GM12878 (cell line): ENCODE measurements at regions not wholly inside any gene's neighbourhood (a gene's known extent, or its start where the extent isn't known, plus 50 kb on each side); places are given as distances from the start of the nearest gene placed in this dataset.

Experiments used
- ATAC-seq: fragments of 200-7000 bp; cut with Tn5 transposase; 3 replicates; pipeline ENCODE4 v1.9.1; 2020; ENCODE audit warnings: mild to moderate bottlenecking, moderate library complexity
- BruUV-seq: library from RNA; stranded (reverse); fragments of 400-500 nt; replicated peaks from 2 replicates; lab custom pipeline; 2021; lab: Mats Ljungman, UMichigan
- CTCF ChIA-PET: fragments of 300-600 bp; sonication (Branson Sonifier 250); formaldehyde crosslinking; extraction: SDS; loops from one replicate; lab custom pipeline; 2021; ENCODE audit warnings: inconsistent platforms; lab: Yijun Ruan, JAX
- POLR2A ChIA-PET: fragments of 350-600 bp; formaldehyde crosslinking; extraction: SDS; loops from one replicate; lab custom pipeline; 2021; ENCODE audit warnings: inconsistent platforms; lab: Charles Lee
- RAD21 ChIA-PET: fragments of 300-600 bp; sonication (Branson Sonifier 250); formaldehyde crosslinking; loops from one replicate; lab custom pipeline; 2023; ENCODE audit warnings: antibody characterized with exemption; ENCODE audit not compliant: unreplicated experiment; lab: Charles Lee
- SMC1A ChIA-PET: fragments of 300-600 bp; sonication (Branson Sonifier 250); formaldehyde crosslinking; loops from one replicate; lab custom pipeline; 2023; ENCODE audit not compliant: unreplicated experiment, uncharacterized antibody; lab: Charles Lee
- DNase-seq: peaks from one replicate; pipeline ENCODE4 v3.0.0-alpha.2; 2011; ENCODE audit warnings: low read depth, low spot score
- FAIRE-seq: peaks from 3 replicates; lab custom pipeline; 2011; peaks lifted over from hg19 to GRCh38; lab: Jason Lieb, UNC
- H2AFZ ChIP-seq: 2 replicates; pipeline ENCODE4 v1.6.0; 2011; ENCODE audit warnings: low read depth, low read length, control low read depth; ENCODE audit not compliant: control insufficient read depth
- H3K27ac ChIP-seq: 2 replicates; pipeline ENCODE4 v1.5.1; 2011; ENCODE audit warnings: control low read depth; ENCODE audit not compliant: control insufficient read depth, insufficient read depth
- H3K27me3 ChIP-seq, 2 experiments: replicated peaks in 1 of 2; 2 replicates each; pipeline versions ENCODE4 v1.6.0 to v1.6.1; 2011; ENCODE audit warnings: low read length in 1 of 2; ENCODE audit not compliant: control insufficient read depth in 2 of 2, insufficient read depth in 2 of 2
- H3K36me3 ChIP-seq, 2 experiments: 2 replicates each; pipeline ENCODE4 v1.5.1; 2011; ENCODE audit warnings: low read length in 1 of 2; ENCODE audit not compliant: control insufficient read depth in 2 of 2, insufficient read depth in 2 of 2
- H3K4me1 ChIP-seq: 2 replicates; pipeline ENCODE4 v1.6.1; 2011; ENCODE audit warnings: mild to moderate bottlenecking, low read length, moderate library complexity, mixed read lengths; ENCODE audit not compliant: control insufficient read depth, insufficient read depth
- H3K4me2 ChIP-seq: 2 replicates; pipeline ENCODE4 v1.6.0; 2011; ENCODE audit warnings: control low read depth; ENCODE audit not compliant: control insufficient read depth, insufficient read depth
- H3K4me3 ChIP-seq: fragments of 200-600 bp; sonication (generic); 2 replicates; pipeline ENCODE4 v1.5.1; 2016
- H3K79me2 ChIP-seq: 2 replicates; pipeline ENCODE4 v1.6.0; 2011; ENCODE audit warnings: low read length; ENCODE audit not compliant: control insufficient read depth, insufficient read depth
- H3K9ac ChIP-seq: 2 replicates; pipeline ENCODE4 v1.8.0; 2011; ENCODE audit warnings: low read length, control low read depth, mixed read lengths; ENCODE audit not compliant: control insufficient read depth, insufficient read depth
- H3K9me3 ChIP-seq: replicated peaks from 3 replicates; pipeline ENCODE4 v1.5.1; 2011; ENCODE audit warnings: mild to moderate bottlenecking, low read length; ENCODE audit not compliant: control insufficient read depth, insufficient read depth
- H4K20me1 ChIP-seq: 2 replicates; pipeline ENCODE4 v1.6.0; 2011; ENCODE audit not compliant: control insufficient read depth, insufficient read depth
- BRCA1 ChIP-seq: IDR thresholded peaks from 2 replicates; pipeline ENCODE4 v1.6.1; 2011; ENCODE audit warnings: low read depth, low read length, improper control_type of control experiment
- CBX3 ChIP-seq: fragments of 200-600 bp; sonication (generic); IDR thresholded peaks from 2 replicates; pipeline ENCODE4 v1.6.1; 2016; ENCODE audit warnings: low read depth, borderline replicate concordance
- ETV6 ChIP-seq, 2 experiments: fragments of 450-650 bp in 1 of 2; IDR thresholded peaks in 1 of 2; conservative IDR thresholded peaks in 1 of 2; 2 replicates each; pipeline ENCODE4 v1.6.1; 2014; ENCODE audit warnings: antibody characterized with exemption in 1 of 2, borderline replicate concordance in 1 of 2, low read depth in 1 of 2, mild to moderate bottlenecking in 1 of 2, moderate library complexity in 1 of 2
- EZH2 ChIP-seq: IDR thresholded peaks from 2 replicates; pipeline ENCODE4 v1.6.1; 2012; ENCODE audit warnings: low read depth, mild to moderate bottlenecking, control low read depth, inconsistent platforms, low read length, borderline replicate concordance; ENCODE audit not compliant: control insufficient read depth
- KLF5 ChIP-seq: fragments of 450-650 bp; IDR thresholded peaks from 2 replicates; pipeline ENCODE4 v1.6.1; 2014; ENCODE audit warnings: mild to moderate bottlenecking; ENCODE audit not compliant: partially characterized antibody
- MLLT1 ChIP-seq: fragments of 450-650 bp; IDR thresholded peaks from 2 replicates; pipeline ENCODE4 v1.6.1; 2016; ENCODE audit warnings: mild to moderate bottlenecking
- MYB ChIP-seq: fragments of 150-350 bp; IDR thresholded peaks from 2 replicates; pipeline ENCODE4 v1.6.1; 2014; ENCODE audit warnings: mild to moderate bottlenecking, low read depth, low read length, borderline replicate concordance
- NFIC ChIP-seq: IDR thresholded peaks from 2 replicates; pipeline ENCODE4 v1.6.1; 2012; ENCODE audit warnings: low read depth, mild to moderate bottlenecking, inconsistent platforms, low read length, moderate library complexity
- NKRF ChIP-seq: fragments of 450-650 bp; conservative IDR thresholded peaks from 2 replicates; pipeline ENCODE4 v1.6.1; 2017; ENCODE audit warnings: mild to moderate bottlenecking, moderate library complexity
- SREBF2 ChIP-seq: IDR thresholded peaks from 2 replicates; pipeline ENCODE4 v1.6.1; 2012; ENCODE audit warnings: mild to moderate bottlenecking, low read length
- SUZ12 ChIP-seq: fragments of 200-600 bp; sonication (generic); IDR thresholded peaks from one replicate; pipeline ENCODE4 v1.6.1; 2018; ENCODE audit warnings: antibody characterized with exemption, mild to moderate bottlenecking; ENCODE audit not compliant: unreplicated experiment
- TAF1 ChIP-seq: IDR thresholded peaks from 2 replicates; pipeline ENCODE4 v1.6.1; 2011; ENCODE audit warnings: mild to moderate bottlenecking, low read depth, low read length, borderline replicate concordance
- ZBED1 ChIP-seq: IDR thresholded peaks from 2 replicates; pipeline ENCODE4 v1.6.1; 2016; ENCODE audit warnings: borderline replicate concordance
- ZNF384 ChIP-seq: IDR thresholded peaks from 2 replicates; pipeline ENCODE4 v1.6.1; 2012; ENCODE audit warnings: low read depth, mild to moderate bottlenecking, low read length, improper control_type of control experiment, borderline replicate concordance
- WGBS: methylation state at CpG from one replicate; pipeline ENCODE4 v1.1.6; 2016; ENCODE audit warnings: low lambda C conversion rate; ENCODE audit not compliant: insufficient replicate concordance, insufficient coverage; ENCODE audit errors: missing lambda C conversion rate; 5-methylcytosine and 5-hydroxymethylcytosine counted together
- in situ Hi-C: fragments of 300-500 bp; cut with MboI; formaldehyde crosslinking; loops from 9 replicates; pipeline ENCODE4 v1.14.3; 2018; ENCODE audit warnings: mixed read lengths
- intact Hi-C: fragments of 100-400 bp; cut with micrococcal nuclease; formaldehyde crosslinking; loops from one replicate; pipeline ENCODE4 v1.14.2; 2022; ENCODE audit not compliant: unreplicated experiment
- TF ChIP-seq, protein P1 (sequence below): IDR thresholded peaks from 2 replicates; pipeline ENCODE4 v1.6.1; 2011; ENCODE audit warnings: low read depth, mild to moderate bottlenecking, low read length, moderate library complexity, borderline replicate concordance; ENCODE audit errors: extremely low read depth
- TF ChIP-seq, protein P2 (sequence below): fragments of 450-650 bp; IDR thresholded peaks from 2 replicates; pipeline ENCODE4 v1.6.1; 2017; ENCODE audit warnings: mild to moderate bottlenecking, moderate library complexity

DNA sequence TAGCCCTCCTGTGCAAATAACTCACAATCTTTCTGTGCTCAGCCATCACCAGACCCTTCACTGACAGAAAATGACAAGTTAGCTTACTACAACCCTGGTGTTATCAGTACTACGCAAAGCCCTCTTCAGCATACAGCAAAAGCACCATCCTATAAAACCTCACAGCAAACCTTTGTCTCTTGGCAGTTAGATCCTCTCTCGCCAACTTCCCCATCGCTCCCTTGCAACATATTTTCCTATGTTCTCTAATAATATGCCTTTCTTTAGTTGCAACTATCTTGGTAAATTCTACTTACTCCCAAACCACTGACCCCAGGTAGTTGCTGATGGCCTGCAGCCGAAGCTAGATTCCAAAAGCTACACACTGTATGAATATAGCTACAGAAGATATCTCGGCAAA, 856.9 kb upstream of the FRG1 start:
- intact Hi-C loops (no loop called here), in situ Hi-C loops (no loop called here)
- Histone ChIP-seq H3K4me1 (no peaks in the 10 kb centered on the region), H3K36me3 (no peaks in the 10 kb centered on the region), H3K4me3 (no peak overlapping the region), H4K20me1 (no peaks in the 10 kb centered on the region), H3K27ac (no peak overlapping the region), H3K4me2 (no peak overlapping the region), H3K9me3 (no peaks in the 10 kb centered on the region), H3K9ac (no peak overlapping the region), H3K79me2 (no peaks in the 10 kb centered on the region), H3K27me3 (no peaks in the 10 kb centered on the region), H2AFZ (no peak overlapping the region)
- CTCF ChIA-PET = no interaction called here
- BruUV-seq = no TSS peak
- POLR2A ChIA-PET = no interaction called here
- ATAC-seq (no peak), DNase-seq (no peak), FAIRE-seq (no peak)
- WGBS = 39% methylated on average over 5 of the region's 5 CpGs
- SMC1A ChIA-PET = no interaction called here
- RAD21 ChIA-PET = no interaction called here
- TF ChIP-seq ZBED1 = no peak
- TF ChIP-seq MLLT1 = no peak
- TF ChIP-seq TAF1 = no peak
- TF ChIP-seq NKRF = no peak
- TF ChIP-seq KLF5 = no peak
- no peak for TF ChIP-seq MYB
- TF ChIP-seq, protein P1, sequence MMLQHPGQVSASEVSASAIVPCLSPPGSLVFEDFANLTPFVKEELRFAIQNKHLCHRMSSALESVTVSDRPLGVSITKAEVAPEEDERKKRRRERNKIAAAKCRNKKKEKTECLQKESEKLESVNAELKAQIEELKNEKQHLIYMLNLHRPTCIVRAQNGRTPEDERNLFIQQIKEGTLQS = no peak
- no peak for TF ChIP-seq SUZ12
- no peak for TF ChIP-seq ZNF384
- TF ChIP-seq ETV6 (conservative IDR thresholded peaks at IDR 0.05 in 1 of 2, IDR thresholded peaks at IDR 0.05 in 1 of 2; ENCODE audit: borderline replicate concordance in 1 of 2, low read depth in 1 of 2) = no peak
- no peak for TF ChIP-seq EZH2
- TF ChIP-seq BRCA1 = no peak
- no peak for TF ChIP-seq NFIC
- no peak for TF ChIP-seq SREBF2
- TF ChIP-seq CBX3 = no peak
- TF ChIP-seq, protein P2, sequence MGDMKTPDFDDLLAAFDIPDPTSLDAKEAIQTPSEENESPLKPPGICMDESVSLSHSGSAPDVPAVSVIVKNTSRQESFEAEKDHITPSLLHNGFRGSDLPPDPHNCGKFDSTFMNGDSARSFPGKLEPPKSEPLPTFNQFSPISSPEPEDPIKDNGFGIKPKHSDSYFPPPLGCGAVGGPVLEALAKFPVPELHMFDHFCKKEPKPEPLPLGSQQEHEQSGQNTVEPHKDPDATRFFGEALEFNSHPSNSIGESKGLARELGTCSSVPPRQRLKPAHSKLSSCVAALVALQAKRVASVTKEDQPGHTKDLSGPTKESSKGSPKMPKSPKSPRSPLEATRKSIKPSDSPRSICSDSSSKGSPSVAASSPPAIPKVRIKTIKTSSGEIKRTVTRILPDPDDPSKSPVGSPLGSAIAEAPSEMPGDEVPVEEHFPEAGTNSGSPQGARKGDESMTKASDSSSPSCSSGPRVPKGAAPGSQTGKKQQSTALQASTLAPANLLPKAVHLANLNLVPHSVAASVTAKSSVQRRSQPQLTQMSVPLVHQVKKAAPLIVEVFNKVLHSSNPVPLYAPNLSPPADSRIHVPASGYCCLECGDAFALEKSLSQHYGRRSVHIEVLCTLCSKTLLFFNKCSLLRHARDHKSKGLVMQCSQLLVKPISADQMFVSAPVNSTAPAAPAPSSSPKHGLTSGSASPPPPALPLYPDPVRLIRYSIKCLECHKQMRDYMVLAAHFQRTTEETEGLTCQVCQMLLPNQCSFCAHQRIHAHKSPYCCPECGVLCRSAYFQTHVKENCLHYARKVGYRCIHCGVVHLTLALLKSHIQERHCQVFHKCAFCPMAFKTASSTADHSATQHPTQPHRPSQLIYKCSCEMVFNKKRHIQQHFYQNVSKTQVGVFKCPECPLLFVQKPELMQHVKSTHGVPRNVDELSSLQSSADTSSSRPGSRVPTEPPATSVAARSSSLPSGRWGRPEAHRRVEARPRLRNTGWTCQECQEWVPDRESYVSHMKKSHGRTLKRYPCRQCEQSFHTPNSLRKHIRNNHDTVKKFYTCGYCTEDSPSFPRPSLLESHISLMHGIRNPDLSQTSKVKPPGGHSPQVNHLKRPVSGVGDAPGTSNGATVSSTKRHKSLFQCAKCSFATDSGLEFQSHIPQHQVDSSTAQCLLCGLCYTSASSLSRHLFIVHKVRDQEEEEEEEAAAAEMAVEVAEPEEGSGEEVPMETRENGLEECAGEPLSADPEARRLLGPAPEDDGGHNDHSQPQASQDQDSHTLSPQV = no peak
